Bronchial epithelial cell (primary cell): ENCODE measurements at regions not wholly inside any gene's neighbourhood (a gene's known extent, or its start where the extent isn't known, plus 50 kb on each side); places are given as distances from the start of the nearest gene placed in this dataset.
"Not testable (repeated sequence)": the region's sequence is repeated elsewhere in the genome, so short reads cannot be mapped to it uniquely, and the experiment has no call there.

Experiments
- DNase-seq: peaks from one replicate; pipeline ENCODE4 v3.0.0-alpha.2; 2010; ENCODE audit warnings: low read depth
- FAIRE-seq: peaks from 2 replicates; lab custom pipeline; 2011; peaks lifted over from hg19 to GRCh38; lab: Jason Lieb, UNC
- H3K27me3 ChIP-seq: 2 replicates; pipeline ENCODE4 v1.5.1; 2011; ENCODE audit warnings: low read length; ENCODE audit not compliant: control insufficient read depth, insufficient read depth
- H3K36me3 ChIP-seq: 2 replicates; pipeline ENCODE4 v1.5.1; 2011; ENCODE audit warnings: low read length; ENCODE audit not compliant: control insufficient read depth, insufficient read depth
- H3K4me3 ChIP-seq: 2 replicates; pipeline ENCODE4 v1.5.1; 2011; ENCODE audit warnings: mild to moderate bottlenecking, low read depth, low read length, control low read depth
- TF ChIP-seq, protein P1 (sequence below): IDR thresholded peaks from 2 replicates; pipeline ENCODE4 v1.5.1; 2011; ENCODE audit warnings: mild to moderate bottlenecking, moderate library complexity, low read length, control low read depth, inconsistent platforms; ENCODE audit not compliant: insufficient read depth, severe bottlenecking

DNA sequence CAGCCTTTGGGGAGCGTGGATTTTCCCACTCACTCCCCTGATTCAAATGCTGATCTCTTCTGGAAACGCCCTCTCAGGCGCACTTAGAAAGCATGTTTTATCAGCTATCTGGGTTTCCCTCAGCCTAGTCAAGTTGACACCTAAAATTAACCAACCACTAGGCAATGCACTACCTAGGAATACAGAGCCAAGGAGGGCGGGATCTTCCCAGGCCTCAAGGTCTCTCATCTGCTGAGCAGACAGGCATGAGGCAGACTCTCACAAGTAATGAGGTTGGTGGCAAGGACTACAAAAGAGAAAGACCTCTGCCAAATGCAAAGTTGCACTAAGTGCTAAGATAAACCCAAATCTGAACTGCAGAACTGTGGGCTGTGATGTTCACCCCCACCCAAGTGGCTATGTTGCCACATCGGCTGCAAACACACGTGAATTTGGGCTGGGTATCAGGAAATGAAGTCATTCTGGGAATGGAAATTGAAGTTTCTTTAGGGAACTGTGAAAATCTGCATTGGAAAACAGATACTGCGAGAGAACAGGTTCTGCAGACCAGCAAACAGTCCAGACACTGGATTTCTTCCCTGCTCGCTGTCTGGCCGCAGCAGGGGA is 186.6 kb downstream of the LMLN start:
- FAIRE-seq, H3K27me3 ChIP-seq, H3K36me3 ChIP-seq, DNase-seq, H3K4me3 ChIP-seq: not testable (repeated sequence)

DNA sequence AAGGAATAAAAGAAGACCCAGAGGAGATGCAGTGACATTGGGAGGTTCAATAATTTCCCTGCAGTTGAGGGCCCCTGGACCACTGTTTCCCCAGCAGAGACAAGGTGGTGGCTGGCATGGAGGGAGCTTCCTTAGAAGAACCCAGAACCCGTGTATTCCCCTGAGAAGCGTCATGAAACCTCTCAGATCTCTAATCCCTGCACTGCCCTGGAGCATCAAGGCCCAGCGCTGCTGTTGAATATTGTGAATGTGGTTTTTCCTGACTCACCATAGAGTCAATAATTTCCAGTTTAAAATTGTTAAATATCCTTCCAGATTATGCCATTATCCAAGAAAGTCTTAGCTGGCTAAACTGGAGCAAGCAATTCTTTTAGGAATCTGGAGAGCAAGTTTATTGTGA is 187.2 kb downstream of the LMLN start:
- H3K27me3 ChIP-seq, FAIRE-seq, DNase-seq: not testable (repeated sequence)

DNA sequence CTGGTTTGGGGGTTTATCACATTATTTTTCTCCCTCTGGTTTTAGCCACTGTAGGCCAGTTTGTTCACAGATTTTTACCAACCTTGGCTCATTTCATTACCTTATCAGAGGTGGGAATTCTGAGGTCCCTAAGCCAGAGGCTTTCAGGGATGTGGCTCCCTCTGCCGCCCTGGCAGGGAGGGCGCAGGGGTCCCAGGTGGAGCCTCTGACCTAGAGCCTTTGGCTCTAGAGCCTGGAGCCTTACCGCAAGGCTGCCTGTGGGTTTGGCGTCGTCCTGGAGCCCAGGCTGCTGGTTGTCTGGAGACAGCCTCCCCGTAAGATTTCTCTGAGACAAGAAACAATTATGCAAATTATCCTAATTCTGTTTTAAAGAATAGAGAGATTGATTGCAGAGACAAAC is 188.0 kb downstream of the LMLN start:
- not testable (repeated sequence) for H3K27me3 ChIP-seq, DNase-seq, H3K36me3 ChIP-seq, FAIRE-seq, H3K4me3 ChIP-seq

More for the DNA sequence above, 187.2 kb downstream of the LMLN start:
- H3K4me3 ChIP-seq, H3K36me3 ChIP-seq: not testable (repeated sequence)

DNA sequence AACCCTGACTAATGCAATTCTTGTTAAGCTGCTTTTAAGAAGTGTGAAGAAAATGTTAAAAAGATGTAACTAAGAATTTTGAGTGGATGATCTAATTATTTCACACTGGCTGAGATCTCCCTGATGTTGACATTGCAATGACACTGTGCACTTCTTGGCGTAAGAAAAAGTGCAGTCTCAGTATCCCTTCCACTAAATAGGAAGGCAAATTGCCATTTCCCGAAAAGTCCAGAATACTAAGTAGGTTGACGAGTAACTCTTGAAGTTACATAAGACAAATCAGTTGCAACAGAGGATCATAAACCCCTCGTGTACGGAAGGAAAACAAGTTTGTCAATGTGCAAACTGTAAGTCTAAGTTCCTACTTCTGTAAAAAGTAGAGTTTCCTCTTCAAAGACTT is 189.9 kb downstream of the LMLN start:
- not testable (repeated sequence) for FAIRE-seq

DNA sequence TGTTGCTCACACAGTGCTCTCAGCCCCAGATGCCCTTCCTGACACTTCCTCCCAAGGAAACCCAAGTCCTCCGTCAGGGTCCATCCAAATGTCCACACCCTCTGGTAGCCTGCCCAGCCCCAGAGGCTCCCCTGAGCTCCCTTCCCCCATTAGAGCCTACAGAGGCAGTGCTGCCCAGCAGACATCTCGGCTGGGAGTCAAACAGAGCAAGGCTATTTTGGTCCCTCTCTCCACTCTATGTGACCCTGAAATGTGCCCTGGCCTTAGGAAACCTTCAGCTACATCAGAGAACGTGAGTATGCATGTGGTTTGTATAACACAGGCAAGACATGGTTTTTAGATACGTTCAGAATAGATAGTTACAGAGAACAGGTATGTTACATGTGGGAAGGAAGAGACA is 191.8 kb downstream of the LMLN start:
- H3K27me3 ChIP-seq, DNase-seq, H3K4me3 ChIP-seq, FAIRE-seq, H3K36me3 ChIP-seq: not testable (repeated sequence)

More for the DNA sequence above, 189.9 kb downstream of the LMLN start:
- H3K4me3 ChIP-seq, H3K27me3 ChIP-seq, H3K36me3 ChIP-seq: not testable (repeated sequence)
- DNase-seq, result peak; percentile 4

DNA sequence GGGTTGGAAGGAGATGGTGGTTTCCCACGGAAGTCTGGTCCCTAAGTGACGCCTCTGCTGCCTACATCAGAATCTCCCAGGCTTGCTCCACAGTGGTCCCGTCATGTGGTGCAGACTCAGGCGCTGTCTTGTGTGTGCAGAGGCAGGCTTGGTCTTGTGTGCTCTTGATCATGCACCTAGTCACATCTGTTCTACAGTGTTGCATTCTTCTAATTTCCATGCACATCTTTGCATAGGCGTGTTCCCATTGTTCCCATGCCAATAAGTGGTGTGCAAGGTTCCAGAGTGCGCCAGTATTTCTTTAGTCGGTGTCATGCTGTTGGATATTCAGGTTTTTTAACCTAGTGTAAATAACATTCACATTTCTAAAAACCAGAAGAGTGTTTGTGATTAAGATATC is 195.8 kb downstream of the LMLN start:
- not testable (repeated sequence) for H3K36me3 ChIP-seq, DNase-seq, H3K4me3 ChIP-seq, FAIRE-seq, H3K27me3 ChIP-seq

DNA sequence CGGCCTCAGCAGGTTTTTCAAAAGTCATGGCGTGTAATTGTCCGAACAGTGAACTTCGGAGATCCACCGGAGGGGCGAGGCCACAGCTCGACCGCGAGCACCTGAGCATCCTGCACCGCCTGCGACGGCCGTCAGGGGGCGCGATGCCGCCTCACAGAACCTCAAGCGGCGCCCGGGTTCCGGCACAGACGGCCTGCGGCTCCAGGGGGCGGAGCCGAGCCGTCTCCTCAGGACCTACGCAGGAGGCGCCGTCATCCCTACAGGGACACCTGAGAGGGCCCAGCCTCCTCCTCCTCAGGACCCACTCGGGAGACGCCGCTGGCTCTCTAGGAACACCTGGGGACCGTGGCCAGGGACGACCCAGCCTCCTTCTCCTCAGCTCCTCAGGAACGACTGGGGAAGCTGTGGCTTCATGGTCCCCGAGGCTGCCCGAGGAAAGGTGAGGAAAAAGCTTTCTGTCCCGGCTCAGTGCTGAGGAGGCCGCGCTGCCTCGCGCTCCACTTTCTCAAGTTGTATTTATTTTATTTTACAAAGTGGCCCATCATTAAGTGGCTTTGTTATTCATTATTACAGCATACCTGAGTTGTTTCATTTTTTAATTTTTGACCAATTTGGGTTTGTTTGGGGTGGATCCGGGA is 197.3 kb downstream of the LMLN start:
- not testable (repeated sequence) for DNase-seq

DNA sequence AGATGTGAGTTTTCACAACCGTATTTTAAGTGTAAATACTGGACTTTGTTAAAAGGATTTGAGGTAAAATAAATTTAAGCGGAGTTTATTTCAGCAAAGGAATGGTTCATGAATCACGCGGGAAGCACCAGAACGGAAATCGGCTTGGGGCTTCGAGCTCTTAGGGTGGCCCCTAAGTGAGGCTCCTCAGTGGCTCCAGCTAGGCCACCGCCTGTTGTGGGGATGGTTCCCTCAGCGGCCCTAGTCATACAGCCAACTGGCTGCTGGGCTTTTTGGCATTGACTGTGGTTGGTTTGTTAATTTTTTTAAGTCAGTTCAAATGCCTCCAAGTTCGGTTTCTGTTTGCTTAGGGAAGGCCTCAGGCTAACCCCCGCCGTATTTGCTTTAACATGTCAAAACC is 198.0 kb downstream of the LMLN start:
- H3K27me3 ChIP-seq, FAIRE-seq, H3K4me3 ChIP-seq: not testable (repeated sequence)

More for the DNA sequence above, 197.3 kb downstream of the LMLN start:
- H3K36me3 ChIP-seq, FAIRE-seq, H3K27me3 ChIP-seq, H3K4me3 ChIP-seq: not testable (repeated sequence)

DNA sequence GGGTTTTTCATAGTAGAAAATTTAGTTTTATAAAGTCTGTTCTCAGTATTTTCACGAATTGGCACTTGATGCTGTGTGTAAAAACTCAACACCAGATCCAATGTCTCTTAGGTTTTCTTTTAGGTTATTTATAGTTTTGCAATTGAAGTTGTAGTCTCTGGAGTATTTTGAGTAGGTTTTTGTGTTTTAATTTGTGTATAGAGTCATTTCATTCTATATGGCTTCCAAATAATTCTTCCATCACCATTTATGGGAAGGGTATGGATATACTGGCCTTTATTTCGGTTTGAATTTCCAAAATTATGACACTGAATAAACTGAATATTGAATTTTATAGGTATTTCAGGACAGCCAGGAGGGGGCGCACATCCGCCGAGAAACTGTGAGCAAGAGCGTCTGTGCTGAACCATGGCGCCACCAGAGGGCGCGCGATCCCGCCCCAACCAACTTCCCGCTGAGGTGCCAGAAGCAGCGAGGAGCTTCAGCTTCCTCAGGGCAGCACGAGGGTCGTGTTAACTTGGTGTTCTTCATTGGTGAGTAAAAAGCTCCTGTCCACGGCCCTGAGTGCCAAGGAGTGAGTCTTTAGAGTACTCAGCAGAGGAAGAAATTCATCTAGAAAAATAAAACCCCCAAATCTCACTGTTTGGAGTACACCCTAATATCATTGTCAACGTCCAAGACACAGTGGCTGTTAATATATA is 207.5 kb downstream of the LMLN start:
- TF ChIP-seq, protein P1, sequence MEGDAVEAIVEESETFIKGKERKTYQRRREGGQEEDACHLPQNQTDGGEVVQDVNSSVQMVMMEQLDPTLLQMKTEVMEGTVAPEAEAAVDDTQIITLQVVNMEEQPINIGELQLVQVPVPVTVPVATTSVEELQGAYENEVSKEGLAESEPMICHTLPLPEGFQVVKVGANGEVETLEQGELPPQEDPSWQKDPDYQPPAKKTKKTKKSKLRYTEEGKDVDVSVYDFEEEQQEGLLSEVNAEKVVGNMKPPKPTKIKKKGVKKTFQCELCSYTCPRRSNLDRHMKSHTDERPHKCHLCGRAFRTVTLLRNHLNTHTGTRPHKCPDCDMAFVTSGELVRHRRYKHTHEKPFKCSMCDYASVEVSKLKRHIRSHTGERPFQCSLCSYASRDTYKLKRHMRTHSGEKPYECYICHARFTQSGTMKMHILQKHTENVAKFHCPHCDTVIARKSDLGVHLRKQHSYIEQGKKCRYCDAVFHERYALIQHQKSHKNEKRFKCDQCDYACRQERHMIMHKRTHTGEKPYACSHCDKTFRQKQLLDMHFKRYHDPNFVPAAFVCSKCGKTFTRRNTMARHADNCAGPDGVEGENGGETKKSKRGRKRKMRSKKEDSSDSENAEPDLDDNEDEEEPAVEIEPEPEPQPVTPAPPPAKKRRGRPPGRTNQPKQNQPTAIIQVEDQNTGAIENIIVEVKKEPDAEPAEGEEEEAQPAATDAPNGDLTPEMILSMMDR, result peak; percentile 23
- not testable (repeated sequence) for H3K4me3 ChIP-seq, FAIRE-seq, H3K36me3 ChIP-seq, H3K27me3 ChIP-seq
- peak; percentile 1 for DNase-seq

More for the DNA sequence above, 198.0 kb downstream of the LMLN start:
- not testable (repeated sequence) for DNase-seq, H3K36me3 ChIP-seq

DNA sequence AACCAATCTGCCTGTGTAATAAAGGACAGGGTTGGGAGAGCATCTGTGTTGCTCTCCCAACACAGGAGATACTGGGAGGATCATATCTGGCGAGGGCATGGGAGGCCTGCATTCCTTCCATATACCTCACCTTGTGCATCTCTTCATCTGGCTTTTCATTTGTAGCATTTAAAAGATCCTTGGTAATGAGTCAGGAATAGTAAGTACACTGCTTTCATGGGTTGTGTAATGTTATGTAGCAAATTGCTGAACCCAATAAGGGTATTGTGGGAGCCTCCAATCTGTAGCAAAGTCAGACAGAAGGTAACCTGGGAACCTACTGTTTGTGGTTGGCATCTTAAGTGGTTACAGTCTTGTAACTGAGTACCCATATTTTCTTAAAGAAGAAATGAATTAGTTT is 210.8 kb downstream of the LMLN start:
- not testable (repeated sequence) for H3K27me3 ChIP-seq, H3K4me3 ChIP-seq, H3K36me3 ChIP-seq, DNase-seq, FAIRE-seq

DNA sequence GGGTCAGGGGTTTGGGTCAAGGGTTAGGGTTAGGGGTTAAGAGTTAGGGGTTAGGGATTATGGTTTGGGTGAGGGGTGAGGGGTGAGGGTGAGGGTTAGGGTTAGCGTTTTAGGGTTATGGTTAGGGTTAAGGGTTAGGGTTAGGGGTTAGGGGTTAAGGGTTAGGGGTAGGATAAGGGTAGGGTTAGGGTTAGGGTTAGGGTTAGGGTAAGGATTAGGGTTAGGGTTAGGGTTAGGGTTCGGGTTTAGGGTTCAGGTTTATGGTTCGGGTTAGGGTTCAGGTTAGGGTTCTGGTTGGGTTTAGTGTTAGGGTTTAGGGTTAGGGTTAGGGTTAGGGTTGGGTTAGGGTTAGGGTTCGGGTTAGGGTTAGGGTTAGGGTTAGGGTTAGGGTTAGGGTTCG is 213.1 kb downstream of the LMLN start:
- not testable (repeated sequence) for H3K27me3 ChIP-seq, DNase-seq, H3K36me3 ChIP-seq, H3K4me3 ChIP-seq, FAIRE-seq

DNA sequence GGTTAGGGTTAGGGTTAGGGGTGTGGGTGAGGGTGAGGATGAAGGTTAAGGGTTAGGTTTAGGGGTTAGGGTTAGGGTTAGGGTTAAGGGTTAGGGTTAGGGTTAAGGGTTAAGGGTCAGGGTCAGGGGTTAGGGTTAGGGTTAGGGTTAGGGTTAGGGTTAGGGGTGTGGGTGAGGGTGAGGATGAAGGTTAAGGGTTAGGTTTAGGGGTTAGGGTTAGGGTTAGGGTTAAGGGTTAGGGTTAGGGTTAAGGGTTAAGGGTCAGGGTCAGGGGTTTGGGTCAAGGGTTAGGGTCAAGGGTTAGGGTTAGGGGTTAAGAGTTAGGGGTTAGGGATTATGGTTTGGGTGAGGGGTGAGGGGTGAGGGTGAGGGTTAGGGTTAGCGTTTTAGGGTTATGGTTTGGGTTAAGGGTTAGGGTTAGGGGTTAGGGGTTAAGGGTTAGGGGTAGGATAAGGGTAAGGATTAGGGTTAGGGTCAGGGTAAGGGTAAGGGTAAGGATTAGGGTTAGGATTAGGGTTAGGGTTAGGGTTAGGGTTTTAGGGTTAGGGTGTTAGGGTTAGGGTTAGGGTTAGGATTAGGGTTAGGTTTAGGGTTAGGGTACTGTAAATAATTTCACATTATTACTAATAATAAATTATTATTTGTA is 214.0 kb downstream of the LMLN start:
- not testable (repeated sequence) for FAIRE-seq, DNase-seq, H3K36me3 ChIP-seq, H3K4me3 ChIP-seq, H3K27me3 ChIP-seq
